ENCODE measurements at regions not wholly inside any gene's neighbourhood (a gene's known extent, or its start where the extent isn't known, plus 50 kb on each side); places are given as distances from the start of the nearest gene placed in this dataset.

DNA sequence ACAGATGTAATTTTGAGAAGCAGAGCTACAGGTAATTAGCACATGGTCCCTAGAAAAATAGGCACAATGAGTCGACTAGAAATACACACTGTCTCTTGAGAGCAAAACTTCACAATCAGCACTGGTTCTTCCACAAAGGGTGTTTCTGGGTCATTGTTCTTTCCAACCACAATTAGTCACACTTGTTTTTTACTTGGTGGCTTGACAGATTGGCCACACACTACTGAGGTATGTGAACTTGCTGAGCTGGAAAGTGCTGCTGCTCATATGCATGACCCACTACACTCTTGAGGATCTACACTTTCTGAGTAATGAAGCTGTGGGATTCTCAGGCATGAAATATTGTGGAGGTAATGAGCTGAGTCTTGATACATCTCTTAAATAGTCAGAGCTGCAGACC lies 347.7 kb downstream of the BCKDHB start:
- no peak for TF ChIP-seq EZH2 (IDR thresholded peaks at IDR 0.05; ENCODE audit: borderline replicate concordance, low read depth, low read length, poor library complexity, severe bottlenecking)
- TF ChIP-seq CTCF (conservative IDR thresholded peaks at IDR 0.05; ENCODE audit: low read depth, low read length) = no peak
